Thoracic aorta (tissue), 2 donors: ENCODE measurements at regions not wholly inside any gene's neighbourhood (a gene's known extent, or its start where the extent isn't known, plus 50 kb on each side); places are given as distances from the start of the nearest gene placed in this dataset.

Experiments
- ATAC-seq: fragments of 150-250 bp; one replicate; pipeline ENCODE4 v1.8.0; 2017; ENCODE audit warnings: low read depth; ENCODE audit not compliant: insufficient number of reproducible peaks, low FRiP score
- DNase-seq: peaks from one replicate; pipeline ENCODE4 v3.0.0-alpha.2; 2020; ENCODE audit warnings: low spot score
- H3K27ac ChIP-seq, 2 donors: fragments of 200-600 bp; sonication (generic); 1 replicate in 1 of 2; 2 replicates in 1 of 2; pipeline ENCODE4 v1.5.1; 2016; ENCODE audit warnings: mild to moderate bottlenecking in 2 of 2, moderate library complexity in 2 of 2
- H3K27me3 ChIP-seq: fragments of 200-600 bp; sonication (generic); replicated peaks from 2 replicates; pipeline ENCODE4 v1.6.0; 2016; ENCODE audit warnings: mild to moderate bottlenecking; ENCODE audit not compliant: insufficient read depth
- H3K36me3 ChIP-seq: fragments of 200-600 bp; sonication (generic); one replicate; pipeline ENCODE4 v1.5.1; 2016
- H3K4me1 ChIP-seq, 2 donors: fragments of 200-600 bp; sonication (generic); 1 replicate in 1 of 2; 2 replicates in 1 of 2; pipeline versions ENCODE4 v1.5.1 to v1.6.0; 2016; ENCODE audit warnings: low read depth in 2 of 2, mild to moderate bottlenecking in 1 of 2; ENCODE audit not compliant: control insufficient read depth in 1 of 2
- H3K4me3 ChIP-seq: fragments of 200-600 bp; sonication (generic); 2 replicates; pipeline ENCODE4 v1.5.1; 2016; ENCODE audit warnings: mild to moderate bottlenecking
- H3K9me3 ChIP-seq: fragments of 200-600 bp; sonication (generic); 2 replicates; pipeline ENCODE4 v1.5.1; 2016
- TF ChIP-seq, protein P1 (sequence below): fragments of 200-600 bp; sonication (generic); IDR thresholded peaks from one replicate; pipeline ENCODE4 v1.5.1; 2019; ENCODE audit warnings: antibody characterized with exemption

DNA sequence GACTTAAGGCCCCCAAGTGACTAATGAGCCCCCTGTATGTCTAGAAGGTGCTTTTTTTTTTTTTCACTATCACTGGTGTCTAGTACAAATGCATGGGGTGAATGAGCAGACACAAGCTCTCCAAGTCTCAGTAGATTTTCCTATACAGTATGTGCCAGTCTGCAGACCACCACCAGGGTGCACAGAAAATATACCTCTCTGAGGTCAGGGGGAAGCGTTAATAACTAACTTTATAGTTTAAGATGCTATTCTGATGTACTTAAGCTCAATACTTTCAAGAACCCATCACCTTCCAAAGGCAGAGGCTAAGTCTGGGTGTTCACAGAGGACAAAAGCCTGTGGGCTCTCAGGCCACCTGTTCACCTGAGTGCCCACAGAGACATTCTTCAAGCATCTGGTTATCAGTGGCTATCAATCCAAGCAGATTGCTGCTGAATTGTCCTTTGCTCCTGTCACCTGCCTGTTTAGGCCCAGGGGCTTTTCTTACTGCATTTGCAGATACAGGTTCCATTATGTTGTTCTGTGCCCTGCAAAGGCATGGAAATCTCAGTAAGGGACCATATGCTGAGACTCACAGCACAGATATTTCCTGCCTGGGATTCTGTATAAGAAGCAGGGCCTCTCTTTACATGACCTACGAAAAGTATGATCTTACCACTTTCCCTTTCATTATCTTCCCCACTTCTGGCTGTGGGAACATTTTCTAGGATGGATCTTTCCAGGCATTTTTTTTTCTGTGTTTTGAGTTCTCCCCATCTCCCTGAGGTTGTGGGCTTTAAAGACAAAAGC lies 534.6 kb downstream of the TNS1 start:
- no peak for DNase-seq
- no peaks in the 10 kb centered on the region for H3K36me3 ChIP-seq
- H3K27me3 ChIP-seq: no peaks in the 10 kb centered on the region
- peaks cover 0 to 13% of the 10 kb centered on the region in 2 donors for H3K4me1 ChIP-seq
- ATAC-seq: no peak
- no peaks in the 10 kb centered on the region for H3K9me3 ChIP-seq
- H3K4me3 ChIP-seq: no peak overlapping the region
- H3K27ac ChIP-seq: no peak overlapping the region
- TF ChIP-seq, protein P1, sequence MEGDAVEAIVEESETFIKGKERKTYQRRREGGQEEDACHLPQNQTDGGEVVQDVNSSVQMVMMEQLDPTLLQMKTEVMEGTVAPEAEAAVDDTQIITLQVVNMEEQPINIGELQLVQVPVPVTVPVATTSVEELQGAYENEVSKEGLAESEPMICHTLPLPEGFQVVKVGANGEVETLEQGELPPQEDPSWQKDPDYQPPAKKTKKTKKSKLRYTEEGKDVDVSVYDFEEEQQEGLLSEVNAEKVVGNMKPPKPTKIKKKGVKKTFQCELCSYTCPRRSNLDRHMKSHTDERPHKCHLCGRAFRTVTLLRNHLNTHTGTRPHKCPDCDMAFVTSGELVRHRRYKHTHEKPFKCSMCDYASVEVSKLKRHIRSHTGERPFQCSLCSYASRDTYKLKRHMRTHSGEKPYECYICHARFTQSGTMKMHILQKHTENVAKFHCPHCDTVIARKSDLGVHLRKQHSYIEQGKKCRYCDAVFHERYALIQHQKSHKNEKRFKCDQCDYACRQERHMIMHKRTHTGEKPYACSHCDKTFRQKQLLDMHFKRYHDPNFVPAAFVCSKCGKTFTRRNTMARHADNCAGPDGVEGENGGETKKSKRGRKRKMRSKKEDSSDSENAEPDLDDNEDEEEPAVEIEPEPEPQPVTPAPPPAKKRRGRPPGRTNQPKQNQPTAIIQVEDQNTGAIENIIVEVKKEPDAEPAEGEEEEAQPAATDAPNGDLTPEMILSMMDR: no peak

- DNase-seq (no peak), ATAC-seq (no peak)
- TF ChIP-seq, protein P1: no peak
Measured at GRCh38 chr2:217467331-217467730, 535.5 kb downstream of the TNS1 start.

DNA sequence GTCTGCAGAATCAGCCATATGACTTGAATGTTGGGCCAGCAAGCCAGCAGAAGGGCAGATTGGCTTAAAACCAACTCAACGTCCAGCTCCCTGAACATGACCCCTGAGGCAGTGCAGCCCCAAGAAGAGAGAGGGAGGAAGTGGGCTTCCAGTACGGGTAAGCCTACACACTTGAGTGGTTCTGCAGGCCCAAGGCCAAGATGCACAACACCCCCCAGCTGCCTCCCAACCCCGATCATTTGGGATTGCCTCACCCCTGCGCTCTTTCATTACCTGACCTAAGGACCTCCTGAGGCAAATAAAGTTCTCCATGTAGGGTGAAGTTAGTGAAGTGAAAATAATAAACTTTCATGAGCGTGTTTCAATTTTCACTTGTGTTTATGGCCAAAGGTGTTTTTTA lies 536.0 kb downstream of the TNS1 start:
- H3K4me3 ChIP-seq: no peak overlapping the region
- TF ChIP-seq, protein P1: no peak
- peaks cover 0 to 24% of the 10 kb centered on the region in 2 donors for H3K4me1 ChIP-seq
- ATAC-seq (no peak), DNase-seq (no peak)
- H3K9me3 ChIP-seq: no peaks in the 10 kb centered on the region
- H3K27ac ChIP-seq: no peak overlapping the region
- no peaks in the 10 kb centered on the region for H3K27me3 ChIP-seq
- no peaks in the 10 kb centered on the region for H3K36me3 ChIP-seq

More at GRCh38 chr2:217467331-217467730, 535.5 kb downstream of the TNS1 start:
- H3K27ac ChIP-seq: no peak overlapping the region
- H3K9me3 ChIP-seq: no peaks in the 10 kb centered on the region
- no peaks in the 10 kb centered on the region for H3K36me3 ChIP-seq
- H3K4me1 ChIP-seq: peaks cover 0 to 22% of the 10 kb centered on the region in 2 donors
- H3K27me3 ChIP-seq: no peaks in the 10 kb centered on the region
- H3K4me3 ChIP-seq: no peak overlapping the region

- Histone ChIP-seq H3K36me3 (no peaks in the 10 kb centered on the region), H3K27me3 (no peaks in the 10 kb centered on the region), H3K4me3 (no peak overlapping the region), H3K4me1 (peaks cover 0 to 24% of the 10 kb centered on the region in 2 donors), H3K9me3 (no peaks in the 10 kb centered on the region), H3K27ac (no peak overlapping the region)
- TF ChIP-seq, protein P1: no peak
- no peak for DNase-seq
- ATAC-seq: no peak
Measured at GRCh38 chr2:217466104-217466503, 536.7 kb downstream of the TNS1 start.

- no peaks in the 10 kb centered on the region for H3K9me3 ChIP-seq
- peaks cover 0 to 24% of the 10 kb centered on the region in 2 donors for H3K4me1 ChIP-seq
- no peaks in the 10 kb centered on the region for H3K27me3 ChIP-seq
- DNase-seq (no peak), ATAC-seq (no peak)
- H3K27ac ChIP-seq: no peak overlapping the region
- H3K4me3 ChIP-seq: no peak overlapping the region
- no peaks in the 10 kb centered on the region for H3K36me3 ChIP-seq
- TF ChIP-seq, protein P1: no peak
Measured at GRCh38 chr2:217465100-217465499, 537.7 kb downstream of the TNS1 start.
